ENCODE measurements at regions not wholly inside any gene's neighbourhood (a gene's known extent, or its start where the extent isn't known, plus 50 kb on each side); places are given as distances from the start of the nearest gene placed in this dataset.

- DNase-seq (ENCODE audit: low spot score), result no peak
Observed at GRCh38 chr2:180144338-180144813, 137.3 kb upstream of the CWC22 start.

GRCh38 chr2:180143633-180144337 lies 136.7 kb upstream of the CWC22 start:
- no peak for DNase-seq (ENCODE audit: low spot score)

GRCh38 chr2:180141600-180141999 lies 134.5 kb upstream of the CWC22 start:
- DNase-seq (ENCODE audit: low spot score), result no peak

- DNase-seq (ENCODE audit: low spot score), result no peak
Observed at GRCh38 chr2:180133736-180134135, 126.6 kb upstream of the CWC22 start.

GRCh38 chr2:180130403-180130802 lies 123.3 kb upstream of the CWC22 start:
- no peak for DNase-seq (ENCODE audit: low spot score)

GRCh38 chr2:180128861-180129260 lies 121.8 kb upstream of the CWC22 start:
- no peak for DNase-seq (ENCODE audit: low spot score)

GRCh38 chr2:180125245-180125962 lies 118.3 kb upstream of the CWC22 start:
- peak; percentile 26 for DNase-seq (ENCODE audit: low spot score)

- DNase-seq (ENCODE audit: low spot score), result peak; percentile 20
Observed at GRCh38 chr2:180124273-180125139, 117.4 kb upstream of the CWC22 start.

- DNase-seq (ENCODE audit: low spot score), result no peak
Observed at GRCh38 chr2:180122874-180123273, 115.8 kb upstream of the CWC22 start.

- DNase-seq (ENCODE audit: low spot score), result no peak
Observed at GRCh38 chr2:180115675-180116074, 108.6 kb upstream of the CWC22 start.

- no peak for DNase-seq (ENCODE audit: low spot score)
Observed at GRCh38 chr2:180115269-180115668, 108.2 kb upstream of the CWC22 start.

- no peak for DNase-seq (ENCODE audit: low spot score)
Observed at GRCh38 chr2:180111901-180112300, 104.8 kb upstream of the CWC22 start.

GRCh38 chr2:180110469-180110868 lies 103.4 kb upstream of the CWC22 start:
- DNase-seq (ENCODE audit: low spot score), result no peak

- no peak for DNase-seq (ENCODE audit: low spot score)
Observed at GRCh38 chr2:180101846-180102245, 94.7 kb upstream of the CWC22 start.

GRCh38 chr2:180099308-180099707 lies 92.2 kb upstream of the CWC22 start:
- no peak for DNase-seq (ENCODE audit: low spot score)

- no peak for DNase-seq (ENCODE audit: low spot score)
Observed at GRCh38 chr2:180085144-180085543, 78.0 kb upstream of the CWC22 start.

- peak; percentile 7 for DNase-seq (ENCODE audit: low spot score)
Observed at GRCh38 chr2:180077295-180077906, 70.3 kb upstream of the CWC22 start.

- no peak for DNase-seq (ENCODE audit: low spot score)
Observed at GRCh38 chr2:180075870-180076269, 68.8 kb upstream of the CWC22 start.

GRCh38 chr2:180071797-180072196 lies 64.7 kb upstream of the CWC22 start:
- no peak for DNase-seq (ENCODE audit: low spot score)

- DNase-seq (ENCODE audit: low spot score), result no peak
Observed at GRCh38 chr2:180063494-180064092, 56.5 kb upstream of the CWC22 start.

GRCh38 chr2:180062178-180062577 lies 55.1 kb upstream of the CWC22 start:
- DNase-seq (ENCODE audit: low spot score), result no peak

GRCh38 chr2:180061546-180061945 lies 54.4 kb upstream of the CWC22 start:
- no peak for DNase-seq (ENCODE audit: low spot score)
